ENCODE measurements at regions not wholly inside any gene's neighbourhood (a gene's known extent, or its start where the extent isn't known, plus 50 kb on each side); places are given as distances from the start of the nearest gene placed in this dataset.

GRCh38 chr14:82070040-82070439 is 536.4 kb upstream of the SEL1L start:
- TF ChIP-seq EZH2 (IDR thresholded peaks at IDR 0.05; ENCODE audit: borderline replicate concordance, low read depth, low read length, severe bottlenecking) (no peak), MYC (IDR thresholded peaks at IDR 0.05; ENCODE audit: low read depth, low read length) (no peak), CTCF (IDR thresholded peaks at IDR 0.05; ENCODE audit: extremely low read depth in 1 of 2, insufficient read depth in 1 of 2, low read depth in 1 of 2, low read length in 2 of 2) (no peak), POLR2AphosphoS5 (IDR thresholded peaks at IDR 0.05; ENCODE audit: insufficient read depth, low read depth, low read length) (no peak), MAX (IDR thresholded peaks at IDR 0.05; ENCODE audit: insufficient read depth, insufficient read length) (no peak), FOS (IDR thresholded peaks at IDR 0.05; ENCODE audit: borderline replicate concordance, insufficient read depth, low read length) (no peak), POLR2A (IDR thresholded peaks at IDR 0.05; ENCODE audit: low read depth, low read length) (no peak), JUN (IDR thresholded peaks at IDR 0.05; ENCODE audit: borderline replicate concordance, insufficient read depth, insufficient read length, low read depth) (no peak), GATA2 (IDR thresholded peaks at IDR 0.05; ENCODE audit: insufficient read depth, insufficient read length, low read depth, low read length) (no peak)
